Keratinocyte (primary cell): ENCODE measurements at regions not wholly inside any gene's neighbourhood (a gene's known extent, or its start where the extent isn't known, plus 50 kb on each side); places are given as distances from the start of the nearest gene placed in this dataset.

Source experiments
- DNase-seq: peaks from one replicate; pipeline ENCODE4 v3.0.0-alpha.2; 2011; ENCODE audit warnings: low read depth, missing footprints, low spot score
- FAIRE-seq: peaks from 2 replicates; lab custom pipeline; 2011; peaks lifted over from hg19 to GRCh38; lab: Jason Lieb, UNC
- H2AFZ ChIP-seq: 2 replicates; pipeline ENCODE4 v1.6.0; 2012; ENCODE audit warnings: low read length, control low read depth, inconsistent platforms; ENCODE audit not compliant: control insufficient read depth
- H3K27ac ChIP-seq: 2 replicates; pipeline ENCODE4 v1.5.1; 2011; ENCODE audit warnings: low read length; ENCODE audit not compliant: control insufficient read depth, insufficient read depth
- H3K27me3 ChIP-seq: 3 replicates; pipeline ENCODE4 v1.6.0; 2011; ENCODE audit warnings: low read length; ENCODE audit not compliant: control insufficient read depth, insufficient read depth; ENCODE audit errors: extremely low read depth
- H3K36me3 ChIP-seq, 2 experiments: 2 replicates in 1 of 2; 3 replicates in 1 of 2; pipeline ENCODE4 v1.5.1; 2011; ENCODE audit warnings: low read length in 2 of 2, mild to moderate bottlenecking in 1 of 2; ENCODE audit not compliant: control insufficient read depth in 2 of 2, insufficient read depth in 2 of 2; ENCODE audit errors: extremely low read depth in 1 of 2
- H3K4me1 ChIP-seq: 3 replicates; pipeline ENCODE4 v1.5.1; 2011; ENCODE audit warnings: low read length; ENCODE audit not compliant: control insufficient read depth, insufficient read depth; ENCODE audit errors: extremely low read depth
- H3K4me2 ChIP-seq: 3 replicates; pipeline ENCODE4 v1.6.0; 2011; ENCODE audit warnings: low read depth, low read length; ENCODE audit not compliant: control insufficient read depth, insufficient read depth; ENCODE audit errors: extremely low read depth
- H3K4me3 ChIP-seq, 3 experiments: fragments of 200-600 bp in 1 of 3; sonication (generic) in 1 of 3; 2 replicates in 2 of 3; 3 replicates in 1 of 3; pipeline ENCODE4 v1.5.1; 2011 to 2016; ENCODE audit warnings: low read length in 3 of 3, mild to moderate bottlenecking in 3 of 3, control low read depth in 2 of 3, inconsistent platforms in 1 of 3, low read depth in 1 of 3, mixed read lengths in 1 of 3, mixed run types in 1 of 3, moderate library complexity in 1 of 3; ENCODE audit not compliant: control insufficient read depth in 2 of 3, insufficient read depth in 2 of 3; ENCODE audit errors: extremely low read depth in 1 of 3
- H3K79me2 ChIP-seq: 2 replicates; pipeline ENCODE4 v1.6.0; 2012; ENCODE audit warnings: low read length; ENCODE audit not compliant: control insufficient read depth, insufficient read depth
- H3K9ac ChIP-seq: 3 replicates; pipeline ENCODE4 v1.6.0; 2011; ENCODE audit warnings: low read length; ENCODE audit not compliant: control insufficient read depth, insufficient read depth; ENCODE audit errors: extremely low read depth
- H3K9me1 ChIP-seq: 3 replicates; pipeline ENCODE4 v1.6.0; 2011; ENCODE audit warnings: low read length; ENCODE audit not compliant: control insufficient read depth, insufficient read depth; ENCODE audit errors: extremely low read depth
- H3K9me3 ChIP-seq: 2 replicates; pipeline ENCODE4 v1.5.1; 2012; ENCODE audit warnings: low read depth, low read length; ENCODE audit not compliant: control insufficient read depth
- H4K20me1 ChIP-seq: 3 replicates; pipeline ENCODE4 v1.6.0; 2011; ENCODE audit warnings: low read length; ENCODE audit not compliant: control insufficient read depth, insufficient read depth; ENCODE audit errors: extremely low read depth
- CTCF ChIP-seq, 3 experiments: IDR thresholded peaks in 1 of 3; conservative IDR thresholded peaks in 1 of 3; optimal IDR thresholded peaks in 1 of 3; 2 replicates in 2 of 3; 3 replicates in 1 of 3; pipeline versions ENCODE3 to v1.5.1; 2011; ENCODE audit warnings: low read length in 3 of 3, mild to moderate bottlenecking in 3 of 3, moderate library complexity in 2 of 3, control low read depth in 1 of 3, inconsistent platforms in 1 of 3; ENCODE audit not compliant: insufficient read depth in 2 of 3; ENCODE audit errors: extremely low read depth in 1 of 3
- EZH2 ChIP-seq: IDR thresholded peaks from one replicate; pipeline ENCODE4 v1.6.1; 2012; ENCODE audit warnings: inconsistent platforms, mild to moderate bottlenecking, low read length, moderate library complexity
- dilution Hi-C: fragments of 300-500 bp; cut with MboI; formaldehyde crosslinking; loops from one replicate; pipeline ENCODE4 v1.7.0; 2020; ENCODE audit warnings: low sequenced_read_pairs; ENCODE audit not compliant: extremely low pct_ligation_motif_present

GRCh38 chr2:34419856-34420255, 820.8 kb upstream of the FAM98A start:
- no peaks in the 10 kb centered on the region for H3K4me1 ChIP-seq
- H3K36me3 ChIP-seq, result no peaks in the 10 kb centered on the region
- H3K4me3 ChIP-seq, result no peak overlapping the region
- no peak overlapping the region for H2AFZ ChIP-seq
- H3K4me2 ChIP-seq, result no peak overlapping the region
- TF ChIP-seq EZH2 (no peak), CTCF (optimal IDR thresholded peaks at IDR 0.05 in 1 of 3, IDR thresholded peaks at IDR 0.05 in 1 of 3, conservative IDR thresholded peaks at IDR 0.05 in 1 of 3; ENCODE audit: extremely low read depth in 1 of 3, insufficient read depth in 2 of 3, low read length in 3 of 3) (no peak)
- no peaks in the 10 kb centered on the region for H3K79me2 ChIP-seq
- H3K9me3 ChIP-seq, result no peaks in the 10 kb centered on the region
- H3K27me3 ChIP-seq, result no peaks in the 10 kb centered on the region
- no peaks in the 10 kb centered on the region for H3K9me1 ChIP-seq
- FAIRE-seq (no peak), DNase-seq (no peak)
- no peak overlapping the region for H3K9ac ChIP-seq
- dilution Hi-C loops, result no loop called here
- no peaks in the 10 kb centered on the region for H4K20me1 ChIP-seq
- H3K27ac ChIP-seq, result no peak overlapping the region

GRCh38 chr2:34416856-34417255, 817.8 kb upstream of the FAM98A start:
- H3K4me3 ChIP-seq, result no peak overlapping the region
- no peaks in the 10 kb centered on the region for H4K20me1 ChIP-seq
- no peaks in the 10 kb centered on the region for H3K79me2 ChIP-seq
- DNase-seq, result no peak
- TF ChIP-seq CTCF (optimal IDR thresholded peaks at IDR 0.05 in 1 of 3, IDR thresholded peaks at IDR 0.05 in 1 of 3, conservative IDR thresholded peaks at IDR 0.05 in 1 of 3; ENCODE audit: extremely low read depth in 1 of 3, insufficient read depth in 2 of 3, low read length in 3 of 3) (no peak), EZH2 (no peak)
- no peaks in the 10 kb centered on the region for H3K9me3 ChIP-seq
- H3K9ac ChIP-seq, result no peak overlapping the region
- H2AFZ ChIP-seq, result no peak overlapping the region
- dilution Hi-C loops, result no loop called here
- no peak for FAIRE-seq
- H3K9me1 ChIP-seq, result no peaks in the 10 kb centered on the region
- H3K27ac ChIP-seq, result no peak overlapping the region
- no peak overlapping the region for H3K4me2 ChIP-seq
- H3K4me1 ChIP-seq, result no peaks in the 10 kb centered on the region
- H3K36me3 ChIP-seq, result no peaks in the 10 kb centered on the region
- H3K27me3 ChIP-seq, result no peaks in the 10 kb centered on the region
